ENCODE measurements at regions not wholly inside any gene's neighbourhood (a gene's known extent, or its start where the extent isn't known, plus 50 kb on each side); places are given as distances from the start of the nearest gene placed in this dataset.

DNA sequence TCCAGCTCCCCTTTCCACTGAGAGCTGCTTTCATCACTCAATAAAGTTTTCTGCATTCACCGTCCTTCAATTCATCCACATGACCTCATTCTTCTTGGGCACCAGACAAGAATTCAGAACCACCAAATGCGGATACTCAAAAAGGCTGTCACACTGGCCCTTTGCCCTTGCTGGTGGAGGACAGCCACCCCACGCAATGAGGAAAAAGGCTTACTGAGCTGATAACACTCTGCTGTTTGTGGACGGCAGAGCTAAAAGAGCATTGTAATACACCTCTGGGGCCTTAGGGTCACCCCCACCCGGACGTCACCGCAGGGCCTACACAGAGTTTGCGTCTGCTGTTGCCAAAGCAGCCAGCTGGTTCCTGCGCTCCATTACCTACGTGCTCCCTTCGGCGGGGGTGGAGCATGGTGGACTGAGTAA lies 51.2 kb upstream of the ZNF608 start:
- TF ChIP-seq, protein P1, sequence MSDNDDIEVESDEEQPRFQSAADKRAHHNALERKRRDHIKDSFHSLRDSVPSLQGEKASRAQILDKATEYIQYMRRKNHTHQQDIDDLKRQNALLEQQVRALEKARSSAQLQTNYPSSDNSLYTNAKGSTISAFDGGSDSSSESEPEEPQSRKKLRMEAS (IDR thresholded peaks at IDR 0.05) = no peak
- TF ChIP-seq, protein P2, sequence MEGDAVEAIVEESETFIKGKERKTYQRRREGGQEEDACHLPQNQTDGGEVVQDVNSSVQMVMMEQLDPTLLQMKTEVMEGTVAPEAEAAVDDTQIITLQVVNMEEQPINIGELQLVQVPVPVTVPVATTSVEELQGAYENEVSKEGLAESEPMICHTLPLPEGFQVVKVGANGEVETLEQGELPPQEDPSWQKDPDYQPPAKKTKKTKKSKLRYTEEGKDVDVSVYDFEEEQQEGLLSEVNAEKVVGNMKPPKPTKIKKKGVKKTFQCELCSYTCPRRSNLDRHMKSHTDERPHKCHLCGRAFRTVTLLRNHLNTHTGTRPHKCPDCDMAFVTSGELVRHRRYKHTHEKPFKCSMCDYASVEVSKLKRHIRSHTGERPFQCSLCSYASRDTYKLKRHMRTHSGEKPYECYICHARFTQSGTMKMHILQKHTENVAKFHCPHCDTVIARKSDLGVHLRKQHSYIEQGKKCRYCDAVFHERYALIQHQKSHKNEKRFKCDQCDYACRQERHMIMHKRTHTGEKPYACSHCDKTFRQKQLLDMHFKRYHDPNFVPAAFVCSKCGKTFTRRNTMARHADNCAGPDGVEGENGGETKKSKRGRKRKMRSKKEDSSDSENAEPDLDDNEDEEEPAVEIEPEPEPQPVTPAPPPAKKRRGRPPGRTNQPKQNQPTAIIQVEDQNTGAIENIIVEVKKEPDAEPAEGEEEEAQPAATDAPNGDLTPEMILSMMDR (IDR thresholded peaks at IDR 0.05) = no peak
